Heart left ventricle (tissue), 13 donors: ENCODE measurements at regions not wholly inside any gene's neighbourhood (a gene's known extent, or its start where the extent isn't known, plus 50 kb on each side); places are given as distances from the start of the nearest gene placed in this dataset.

ENCODE experiments used
- POLR2A ChIP-seq, 2 donors: fragments of 450-650 bp; IDR thresholded peaks; one replicate each; pipeline ENCODE4 v1.6.1; 2017; ENCODE audit warnings: antibody characterized with exemption in 2 of 2, mild to moderate bottlenecking in 2 of 2, moderate library complexity in 2 of 2
- TF ChIP-seq, protein P1 (sequence below), 12 donors: fragments of 200-600 bp; sonication (generic) in 4 of 12; IDR thresholded peaks; one replicate each; pipeline versions ENCODE4 v1.5.0 to v1.8.0; 2018 to 2022; ENCODE audit warnings: antibody characterized with exemption in 12 of 12, mild to moderate bottlenecking in 5 of 12
- donor health status: ischemic (EF 13 %, LVEDD 7.1; RV severe dilation, severe dysfunction).
- donor health status: DM: no; HTN: yes; CAD: no.
- donor health status: DM: no; HTN: no; CAD: no.
- donor health status: ischemic (EF 25% LVEDD 6.9; RV normal size, moderate dysfunction).
- donor health status: ischemic (EF 25% LVEDD 5.7; RV mildly dilated, moderate dysfunction).
- donor health status: ischemic (EF 35%, LVEDD 5.7; RV mildly dilated, moderate dysfunction).
- donor health status: nonischemic (EF 11% LVEDD 7.7; RV severe dilation, severe dysfunction).
- donor health status: DM: yes; HTN: yes; CAD: no.
- donor health status: PGD.
- donor health status: ischemic (EF 29% LVEDD 5.4; RV normal size, mild dysfunction).
- donor health status: nonischemic (EF 23%, LVEDD 6.1; RV moderate dilation, normal function).

DNA sequence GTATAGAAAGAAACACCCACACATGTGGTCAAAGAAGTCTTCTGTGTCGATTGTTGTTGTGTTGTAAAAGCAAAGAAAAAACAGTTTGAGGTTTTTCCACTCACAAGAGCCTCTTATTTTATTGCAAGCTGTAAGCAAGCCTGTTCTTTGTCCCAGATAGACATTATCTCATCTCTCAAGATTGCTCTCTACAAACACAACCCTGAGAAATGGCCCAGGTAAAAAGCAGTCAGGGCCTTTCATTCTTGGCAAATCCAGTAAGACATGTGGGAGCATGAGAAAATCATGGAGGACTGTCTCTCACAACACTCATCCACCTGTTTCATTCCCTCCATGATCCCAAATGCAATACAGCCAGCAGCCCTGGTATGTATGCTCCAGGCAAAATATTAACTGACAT lies 286.6 kb upstream of the POU5F2 start:
- TF ChIP-seq, protein P1, sequence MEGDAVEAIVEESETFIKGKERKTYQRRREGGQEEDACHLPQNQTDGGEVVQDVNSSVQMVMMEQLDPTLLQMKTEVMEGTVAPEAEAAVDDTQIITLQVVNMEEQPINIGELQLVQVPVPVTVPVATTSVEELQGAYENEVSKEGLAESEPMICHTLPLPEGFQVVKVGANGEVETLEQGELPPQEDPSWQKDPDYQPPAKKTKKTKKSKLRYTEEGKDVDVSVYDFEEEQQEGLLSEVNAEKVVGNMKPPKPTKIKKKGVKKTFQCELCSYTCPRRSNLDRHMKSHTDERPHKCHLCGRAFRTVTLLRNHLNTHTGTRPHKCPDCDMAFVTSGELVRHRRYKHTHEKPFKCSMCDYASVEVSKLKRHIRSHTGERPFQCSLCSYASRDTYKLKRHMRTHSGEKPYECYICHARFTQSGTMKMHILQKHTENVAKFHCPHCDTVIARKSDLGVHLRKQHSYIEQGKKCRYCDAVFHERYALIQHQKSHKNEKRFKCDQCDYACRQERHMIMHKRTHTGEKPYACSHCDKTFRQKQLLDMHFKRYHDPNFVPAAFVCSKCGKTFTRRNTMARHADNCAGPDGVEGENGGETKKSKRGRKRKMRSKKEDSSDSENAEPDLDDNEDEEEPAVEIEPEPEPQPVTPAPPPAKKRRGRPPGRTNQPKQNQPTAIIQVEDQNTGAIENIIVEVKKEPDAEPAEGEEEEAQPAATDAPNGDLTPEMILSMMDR (IDR thresholded peaks at IDR 0.05), result no peak
- TF ChIP-seq POLR2A (IDR thresholded peaks at IDR 0.05), result no peak
